HG03558 (cell line): ENCODE measurements at regions not wholly inside any gene's neighbourhood (a gene's known extent, or its start where the extent isn't known, plus 50 kb on each side); places are given as distances from the start of the nearest gene placed in this dataset.
A peak's percentile ranks its signal among the peaks of the same experiment; 100 is the strongest.

ENCODE experiments used
- ATAC-seq: cut with Tn5 transposase; IDR thresholded peaks from one replicate; pipeline ENCODE4 v1.9.1; 2021; ENCODE audit warnings: moderate number of reproducible peaks; ENCODE audit not compliant: unreplicated experiment; ENCODE audit errors: extremely low read depth

GRCh38 chr7:47693216-47693615 lies 111.3 kb upstream of the TNS3 start:
- no peak for ATAC-seq

- ATAC-seq = no peak
Measured at GRCh38 chr7:47691988-47692387, 110.1 kb upstream of the TNS3 start.

GRCh38 chr7:47690902-47691558 lies 109.1 kb upstream of the TNS3 start:
- ATAC-seq = no peak

GRCh38 chr7:47689558-47689957 lies 107.6 kb upstream of the TNS3 start:
- no peak for ATAC-seq

GRCh38 chr7:47688311-47689100 lies 106.6 kb upstream of the TNS3 start:
- no peak for ATAC-seq

- ATAC-seq = no peak
Measured at GRCh38 chr7:47685712-47686376, 103.9 kb upstream of the TNS3 start.

GRCh38 chr7:47685151-47685550 lies 103.2 kb upstream of the TNS3 start:
- ATAC-seq = no peak

- ATAC-seq = no peak
Measured at GRCh38 chr7:47684728-47685127, 102.8 kb upstream of the TNS3 start.

- ATAC-seq = no peak
Measured at GRCh38 chr7:47683485-47683898, 101.6 kb upstream of the TNS3 start.

GRCh38 chr7:47682874-47683273 lies 101.0 kb upstream of the TNS3 start:
- ATAC-seq = no peak

GRCh38 chr7:47681249-47681810 lies 99.4 kb upstream of the TNS3 start:
- no peak for ATAC-seq

GRCh38 chr7:47678641-47679380 lies 96.9 kb upstream of the TNS3 start:
- ATAC-seq = no peak

GRCh38 chr7:47677664-47678063 lies 95.8 kb upstream of the TNS3 start:
- ATAC-seq = no peak

- ATAC-seq = no peak
Measured at GRCh38 chr7:47677093-47677492, 95.2 kb upstream of the TNS3 start.

GRCh38 chr7:47672977-47673381 lies 91.1 kb upstream of the TNS3 start:
- ATAC-seq = no peak

GRCh38 chr7:47672271-47672791 lies 90.4 kb upstream of the TNS3 start:
- no peak for ATAC-seq

- ATAC-seq = no peak
Measured at GRCh38 chr7:47671358-47671757, 89.4 kb upstream of the TNS3 start.

- peak; percentile 78 for ATAC-seq
Measured at GRCh38 chr7:47670729-47671128, 88.8 kb upstream of the TNS3 start.

- ATAC-seq = no peak
Measured at GRCh38 chr7:47669901-47670384, 88.0 kb upstream of the TNS3 start.
